ENCODE measurements at regions not wholly inside any gene's neighbourhood (a gene's known extent, or its start where the extent isn't known, plus 50 kb on each side); places are given as distances from the start of the nearest gene placed in this dataset.

- DNase-seq, result no peak
Observed at GRCh38 chr2:239756790-239757760, 268.1 kb downstream of the NDUFA10 start.

- DNase-seq, result no peak
Observed at GRCh38 chr2:239756031-239756789, 268.9 kb downstream of the NDUFA10 start.

GRCh38 chr2:239753401-239753837 lies 271.7 kb downstream of the NDUFA10 start:
- DNase-seq, result no peak

GRCh38 chr2:239752951-239753350 lies 272.2 kb downstream of the NDUFA10 start:
- DNase-seq, result no peak

GRCh38 chr2:239751679-239752355 lies 273.3 kb downstream of the NDUFA10 start:
- peak; percentile 11 to 33 for DNase-seq

- no peak for DNase-seq
Observed at GRCh38 chr2:239750929-239751678, 274.0 kb downstream of the NDUFA10 start.

- no peak for DNase-seq
Observed at GRCh38 chr2:239750045-239750835, 274.9 kb downstream of the NDUFA10 start.

GRCh38 chr2:239749272-239749873 lies 275.8 kb downstream of the NDUFA10 start:
- no peak for DNase-seq

- no peak for DNase-seq
Observed at GRCh38 chr2:239748811-239749210, 276.3 kb downstream of the NDUFA10 start.

GRCh38 chr2:239747771-239748170 lies 277.4 kb downstream of the NDUFA10 start:
- no peak for DNase-seq

- no peak for DNase-seq
Observed at GRCh38 chr2:239747274-239747673, 277.9 kb downstream of the NDUFA10 start.

- DNase-seq, result no peak
Observed at GRCh38 chr2:239746559-239747246, 278.4 kb downstream of the NDUFA10 start.

GRCh38 chr2:239745386-239746227 lies 279.5 kb downstream of the NDUFA10 start:
- no peak for DNase-seq

- no peak for DNase-seq
Observed at GRCh38 chr2:239744706-239745340, 280.3 kb downstream of the NDUFA10 start.

- no peak for DNase-seq
Observed at GRCh38 chr2:239743206-239743605, 281.9 kb downstream of the NDUFA10 start.

- no peak for DNase-seq
Observed at GRCh38 chr2:239742377-239742776, 282.8 kb downstream of the NDUFA10 start.

GRCh38 chr2:239739206-239739605 lies 285.9 kb downstream of the NDUFA10 start:
- DNase-seq, result no peak

- no peak for DNase-seq
Observed at GRCh38 chr2:239738159-239738558, 287.0 kb downstream of the NDUFA10 start.

- no peak for DNase-seq
Observed at GRCh38 chr2:239737144-239737463, 288.0 kb downstream of the NDUFA10 start.

Data from Kasumi-1 (cell line).